ENCODE measurements at regions not wholly inside any gene's neighbourhood (a gene's known extent, or its start where the extent isn't known, plus 50 kb on each side); places are given as distances from the start of the nearest gene placed in this dataset.

GRCh38 chr6:144928847-144929246, 643.7 kb downstream of the UTRN start:
- no peaks in the 10 kb centered on the region for H3K27me3 Mint-ChIP-seq
- no peak overlapping the region for H3K27ac Mint-ChIP-seq
- ChIA-PET CTCF (interaction anchor here (1.5 kb wide), 1 partner anchor 344 kb away, joined by 5 read pairs; no protein-coding TSS in a partner anchor), POLR2A (no interaction called here)
- no peaks in the 10 kb centered on the region for H3K36me3 Mint-ChIP-seq
- no peak for DNase-seq
- peaks cover 2% of the 10 kb centered on the region for H3K9me3 Mint-ChIP-seq
- no peak overlapping the region for H3K4me3 Mint-ChIP-seq
- H3K4me1 Mint-ChIP-seq (ENCODE audit: low read depth) = no peaks in the 10 kb centered on the region
- intact Hi-C loops (cut with micrococcal nuclease) = no loop called here

DNA sequence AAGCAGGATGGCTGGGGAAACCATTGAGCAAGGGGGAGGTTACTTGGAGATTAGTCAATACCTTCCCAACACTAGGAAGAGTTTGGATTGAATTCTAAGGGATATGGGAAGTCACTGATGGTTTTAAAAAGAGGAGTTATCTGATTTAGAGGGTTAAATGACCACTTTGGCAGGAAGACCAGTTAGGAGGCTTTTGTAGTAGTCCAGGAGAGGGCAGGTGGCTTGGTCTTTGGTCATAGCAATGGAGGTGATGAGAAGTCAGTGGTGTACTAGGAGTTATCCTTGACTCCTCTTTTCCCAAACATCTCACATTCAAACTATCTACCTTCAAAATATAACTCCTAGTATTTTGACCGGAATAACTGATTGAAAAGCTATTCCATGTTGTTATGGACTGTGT, 644.1 kb downstream of the UTRN start:
- intact Hi-C loops (cut with micrococcal nuclease) = no loop called here
- POLR2A ChIA-PET = no interaction called here
- Mint-ChIP-seq H3K36me3 (no peaks in the 10 kb centered on the region), H3K27ac (no peak overlapping the region), H3K27me3 (no peaks in the 10 kb centered on the region), H3K4me3 (no peak overlapping the region), H3K4me1 (ENCODE audit: low read depth) (no peaks in the 10 kb centered on the region), H3K9me3 (peaks cover 4% of the 10 kb centered on the region)
- CTCF ChIA-PET = interaction anchor here (0.9 to 1.5 kb wide), 2 partner anchors 343 to 345 kb away, joined by 3 to 5 read pairs; no protein-coding TSS in a partner anchor
- DNase-seq = no peak

- H3K27me3 Mint-ChIP-seq = no peaks in the 10 kb centered on the region
- no peaks in the 10 kb centered on the region for H3K36me3 Mint-ChIP-seq
- peaks cover 9% of the 10 kb centered on the region for H3K9me3 Mint-ChIP-seq
- no peaks in the 10 kb centered on the region for H3K4me1 Mint-ChIP-seq (ENCODE audit: low read depth)
- intact Hi-C loops (cut with micrococcal nuclease) = loop anchor here (1.0 to 10.0 kb wide), 4 partner anchors 274 to 827 kb away; no protein-coding TSS in a partner anchor
- no peak overlapping the region for H3K27ac Mint-ChIP-seq
- peak; percentile 48 for DNase-seq
- POLR2A ChIA-PET = no interaction called here
- no peak overlapping the region for H3K4me3 Mint-ChIP-seq
- CTCF ChIA-PET = interaction anchor here (0.6 to 2.4 kb wide), 4 partner anchors 11 to 347 kb away, joined by 3 to 27 read pairs (median 4); no protein-coding TSS in a partner anchor
Measured at GRCh38 chr6:144931172-144932035, 646.3 kb downstream of the UTRN start.

DNA sequence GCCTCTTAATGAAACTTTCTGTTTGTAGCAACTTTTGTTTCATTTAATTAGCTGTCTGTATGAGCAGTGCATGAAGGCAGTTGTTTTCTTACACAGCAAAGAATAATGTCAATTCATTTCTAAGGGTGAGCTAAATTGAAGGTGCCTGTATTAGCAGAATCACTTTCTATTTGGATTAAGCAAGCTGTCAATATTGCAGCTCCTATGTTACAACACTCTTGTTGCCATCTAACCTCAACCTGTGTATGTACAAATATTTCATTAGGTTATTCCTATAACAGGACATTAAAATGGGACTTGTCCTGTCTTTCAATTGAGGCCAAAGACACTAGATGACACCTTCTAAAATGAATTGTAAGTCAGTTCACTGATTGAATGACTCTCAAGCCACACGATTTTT, 647.5 kb downstream of the UTRN start:
- Mint-ChIP-seq H3K36me3 (no peaks in the 10 kb centered on the region), H3K27me3 (no peaks in the 10 kb centered on the region), H3K27ac (no peak overlapping the region), H3K4me3 (no peak overlapping the region), H3K4me1 (ENCODE audit: low read depth) (no peaks in the 10 kb centered on the region), H3K9me3 (peaks cover 9% of the 10 kb centered on the region)
- ChIA-PET POLR2A (no interaction called here), CTCF (interaction anchor here (0.6 to 2.4 kb wide), 4 partner anchors 10 to 348 kb away, joined by 3 to 27 read pairs (median 4); no protein-coding TSS in a partner anchor)
- no peak for DNase-seq
- intact Hi-C loops (cut with micrococcal nuclease) = loop anchor here (5.0 to 10.0 kb wide), 3 partner anchors 275 to 828 kb away; no protein-coding TSS in a partner anchor

GRCh38 chr6:144935181-144935580, 650.0 kb downstream of the UTRN start:
- CTCF ChIA-PET = interaction anchor here (1.1 kb wide), 1 partner anchor 350 kb away, joined by 3 read pairs; no protein-coding TSS in a partner anchor
- DNase-seq = no peak
- POLR2A ChIA-PET = no interaction called here
- H3K4me3 Mint-ChIP-seq = no peak overlapping the region
- intact Hi-C loops (cut with micrococcal nuclease) = loop anchor here (10.0 kb wide), 2 partner anchors 280 to 830 kb away; no protein-coding TSS in a partner anchor
- no peaks in the 10 kb centered on the region for H3K36me3 Mint-ChIP-seq
- H3K4me1 Mint-ChIP-seq (ENCODE audit: low read depth) = no peaks in the 10 kb centered on the region
- peaks cover 9% of the 10 kb centered on the region for H3K9me3 Mint-ChIP-seq
- H3K27me3 Mint-ChIP-seq = no peaks in the 10 kb centered on the region
- no peak overlapping the region for H3K27ac Mint-ChIP-seq

GRCh38 chr6:144935661-144936060, 650.5 kb downstream of the UTRN start:
- peaks cover 9% of the 10 kb centered on the region for H3K9me3 Mint-ChIP-seq
- H3K27ac Mint-ChIP-seq = no peak overlapping the region
- POLR2A ChIA-PET = no interaction called here
- DNase-seq = no peak
- H3K4me3 Mint-ChIP-seq = no peak overlapping the region
- H3K27me3 Mint-ChIP-seq = peaks cover 1% of the 10 kb centered on the region
- no peaks in the 10 kb centered on the region for H3K4me1 Mint-ChIP-seq (ENCODE audit: low read depth)
- intact Hi-C loops (cut with micrococcal nuclease) = loop anchor here (10.0 kb wide), 2 partner anchors 279 to 831 kb away; no protein-coding TSS in a partner anchor
- CTCF ChIA-PET = interaction anchor here (1.1 kb wide), 1 partner anchor 351 kb away, joined by 3 read pairs; no protein-coding TSS in a partner anchor
- H3K36me3 Mint-ChIP-seq = no peaks in the 10 kb centered on the region

- intact Hi-C loops (cut with micrococcal nuclease) = loop anchor here (10.0 kb wide), 2 partner anchors 278 to 832 kb away; no protein-coding TSS in a partner anchor
Measured at GRCh38 chr6:144936764-144937163, 651.6 kb downstream of the UTRN start.

DNA sequence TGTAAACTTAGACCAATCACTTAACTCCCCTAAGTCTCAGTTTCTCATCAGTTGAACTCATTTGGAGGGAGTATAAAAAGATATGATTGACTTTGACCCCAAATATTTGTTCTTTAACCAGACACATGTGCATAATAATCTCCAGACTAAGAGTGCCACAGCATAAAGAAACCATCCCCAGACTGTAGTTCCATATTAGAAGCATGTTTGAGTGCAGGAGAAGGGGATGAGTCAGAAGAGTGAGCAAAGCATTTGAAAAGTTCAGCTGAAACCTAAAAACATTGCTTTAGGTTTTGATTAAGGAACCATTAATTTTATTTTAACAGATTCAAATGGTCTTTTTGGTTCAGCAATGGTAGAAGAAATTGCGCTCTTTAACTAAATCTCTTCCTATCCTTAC, 654.8 kb downstream of the UTRN start:
- H3K9me3 Mint-ChIP-seq = peaks cover 3% of the 10 kb centered on the region
- ChIA-PET POLR2A (no interaction called here), CTCF (no interaction called here)
- H3K36me3 Mint-ChIP-seq = no peaks in the 10 kb centered on the region
- no peak overlapping the region for H3K27ac Mint-ChIP-seq
- no peaks in the 10 kb centered on the region for H3K4me1 Mint-ChIP-seq (ENCODE audit: low read depth)
- intact Hi-C loops (cut with micrococcal nuclease) = loop anchor here (10.0 kb wide), 2 partner anchors 275 to 835 kb away; no protein-coding TSS in a partner anchor
- no peak for DNase-seq
- no peak overlapping the region for H3K4me3 Mint-ChIP-seq
- peaks cover 2% of the 10 kb centered on the region for H3K27me3 Mint-ChIP-seq

More at GRCh38 chr6:144936764-144937163, 651.6 kb downstream of the UTRN start:
- H3K27me3 Mint-ChIP-seq = peaks cover 2% of the 10 kb centered on the region
- no peaks in the 10 kb centered on the region for H3K36me3 Mint-ChIP-seq
- peaks cover 9% of the 10 kb centered on the region for H3K9me3 Mint-ChIP-seq
- H3K27ac Mint-ChIP-seq = no peak overlapping the region
- H3K4me1 Mint-ChIP-seq (ENCODE audit: low read depth) = no peaks in the 10 kb centered on the region
- ChIA-PET CTCF (no interaction called here), POLR2A (no interaction called here)
- DNase-seq = no peak
- no peak overlapping the region for H3K4me3 Mint-ChIP-seq

GRCh38 chr6:144944106-144944505, 659.0 kb downstream of the UTRN start:
- H3K27ac Mint-ChIP-seq = no peak overlapping the region
- H3K9me3 Mint-ChIP-seq = no peaks in the 10 kb centered on the region
- H3K4me1 Mint-ChIP-seq (ENCODE audit: low read depth) = no peaks in the 10 kb centered on the region
- ChIA-PET CTCF (no interaction called here), POLR2A (no interaction called here)
- H3K36me3 Mint-ChIP-seq = no peaks in the 10 kb centered on the region
- intact Hi-C loops (cut with micrococcal nuclease) = no loop called here
- peaks cover 3% of the 10 kb centered on the region for H3K27me3 Mint-ChIP-seq
- H3K4me3 Mint-ChIP-seq = no peak overlapping the region
- no peak for DNase-seq

DNA sequence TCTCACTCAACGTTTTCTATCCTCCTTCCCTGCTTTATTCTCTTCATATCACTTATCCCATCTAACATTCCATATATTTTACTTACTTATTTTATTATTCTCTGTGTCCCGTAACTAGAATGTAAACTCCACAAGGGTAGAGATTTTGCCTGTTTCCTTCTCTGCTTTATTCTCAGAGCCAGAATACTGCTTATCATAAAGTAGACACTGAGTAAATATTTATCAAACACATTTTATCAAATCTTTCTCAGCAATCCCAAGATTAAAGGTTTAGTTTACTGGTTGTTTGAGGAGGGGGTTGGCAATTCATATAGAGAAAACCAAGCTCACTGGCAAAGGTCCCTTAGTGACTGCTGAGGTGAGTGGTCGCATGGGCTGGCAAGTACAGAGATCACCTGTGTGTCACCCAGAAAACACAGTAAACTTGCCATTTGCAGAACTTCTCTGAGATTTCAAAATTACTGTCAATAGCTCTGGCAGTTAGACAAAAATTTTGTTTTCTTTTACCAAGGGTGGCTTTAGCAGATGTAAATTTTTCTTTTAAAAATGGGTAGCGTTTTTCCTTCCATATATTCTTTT, 662.4 kb downstream of the UTRN start:
- POLR2A ChIA-PET = no interaction called here
- Mint-ChIP-seq H3K4me1 (ENCODE audit: low read depth) (no peaks in the 10 kb centered on the region), H3K9me3 (no peaks in the 10 kb centered on the region), H3K27ac (no peak overlapping the region), H3K27me3 (peaks cover 8% of the 10 kb centered on the region), H3K36me3 (no peaks in the 10 kb centered on the region), H3K4me3 (no peak overlapping the region)
- DNase-seq = no peak
- CTCF ChIA-PET = no interaction called here
- intact Hi-C loops (cut with micrococcal nuclease) = no loop called here

GRCh38 chr6:144951730-144952437, 666.7 kb downstream of the UTRN start:
- ChIA-PET POLR2A (no interaction called here), CTCF (no interaction called here)
- no peaks in the 10 kb centered on the region for H3K4me1 Mint-ChIP-seq (ENCODE audit: low read depth)
- H3K27ac Mint-ChIP-seq = no peak overlapping the region
- H3K4me3 Mint-ChIP-seq = no peak overlapping the region
- peaks cover 8% of the 10 kb centered on the region for H3K27me3 Mint-ChIP-seq
- intact Hi-C loops (cut with micrococcal nuclease) = no loop called here
- no peaks in the 10 kb centered on the region for H3K36me3 Mint-ChIP-seq
- H3K9me3 Mint-ChIP-seq = no peaks in the 10 kb centered on the region
- no peak for DNase-seq

All from activated CD4-positive, alpha-beta memory T cell treated with anti-CD3 and anti-CD28 coated beads for 36 hours (primary cell).